ENCODE measurements at regions not wholly inside any gene's neighbourhood (a gene's known extent, or its start where the extent isn't known, plus 50 kb on each side); places are given as distances from the start of the nearest gene placed in this dataset.
A peak's percentile ranks its signal among the peaks of the same experiment; 100 is the strongest.

GRCh38 chr2:71802556-71802955 lies 345.1 kb downstream of the CYP26B1 start:
- DNase-seq (no peak), ATAC-seq (no peak)
- no peaks in the 10 kb centered on the region for H3K36me3 ChIP-seq
- H3K4me3 ChIP-seq, result no peak overlapping the region
- no peak for TF ChIP-seq CTCF (IDR thresholded peaks at IDR 0.05)
- H3K4me1 ChIP-seq, result peaks cover 0 to 15% (median 0%) of the 10 kb centered on the region in 9 donors
- intact Hi-C loops (cut with DNase I), result loop anchor here in 9 of 10 donors (1.0 to 10.0 kb wide), 11 partner anchors 72 to 772 kb away; partner anchors contain the start of gene CYP26B1 (in 1 of the 9)
- H3K27me3 ChIP-seq, result no peaks in the 10 kb centered on the region
- no peaks in the 10 kb centered on the region for H3K9me3 ChIP-seq
- 85 to 97% methylated on average over 3 of the region's 3 CpGs for WGBS, 2 donors
- no peak overlapping the region for H3K27ac ChIP-seq

- 51 to 55% methylated on average over 8 of the region's 8 CpGs for WGBS, 2 donors
- Histone ChIP-seq H3K4me3 (no peak overlapping the region), H3K4me1 (peaks cover 0 to 15% (median 0%) of the 10 kb centered on the region in 9 donors), H3K27me3 (no peaks in the 10 kb centered on the region), H3K36me3 (no peaks in the 10 kb centered on the region), H3K27ac (no peak overlapping the region), H3K9me3 (no peaks in the 10 kb centered on the region)
- TF ChIP-seq CTCF (IDR thresholded peaks at IDR 0.05), result peak; percentile 38 to 76 (median 64)
- DNase-seq, result peak; percentile 67 to 68
- ATAC-seq, result peak; percentile 57 to 78 (median 75)
- intact Hi-C loops (cut with DNase I), result loop anchor here in 9 of 10 donors (1.0 to 10.0 kb wide), 11 partner anchors 73 to 773 kb away; partner anchors contain the start of gene CYP26B1 (in 1 of the 9)
These were observed 345.7 kb downstream of the CYP26B1 start for GRCh38 chr2:71801969-71802368.

- Histone ChIP-seq H3K4me3 (no peak overlapping the region), H3K36me3 (no peaks in the 10 kb centered on the region), H3K9me3 (no peaks in the 10 kb centered on the region), H3K4me1 (peaks cover 0 to 15% (median 0%) of the 10 kb centered on the region in 9 donors), H3K27me3 (no peaks in the 10 kb centered on the region), H3K27ac (no peak overlapping the region)
- 60 to 65% methylated on average over 3 of the region's 3 CpGs for WGBS, 2 donors
- intact Hi-C loops (cut with DNase I), result loop anchor here in 9 of 10 donors (5.0 to 10.0 kb wide), 9 partner anchors 73 to 773 kb away; partner anchors contain the start of gene CYP26B1 (in 1 of the 9)
- TF ChIP-seq CTCF (IDR thresholded peaks at IDR 0.05), result no peak
- ATAC-seq, result peak in 1 of 8 donors; percentile 8
- no peak for DNase-seq
These were observed 346.1 kb downstream of the CYP26B1 start for GRCh38 chr2:71801556-71801955.

- Histone ChIP-seq H3K4me3 (no peak overlapping the region), H3K9me3 (no peaks in the 10 kb centered on the region), H3K36me3 (no peaks in the 10 kb centered on the region), H3K27me3 (no peaks in the 10 kb centered on the region), H3K27ac (no peak overlapping the region), H3K4me1 (peaks cover 0 to 20% (median 5%) of the 10 kb centered on the region in 9 donors)
- TF ChIP-seq CTCF (IDR thresholded peaks at IDR 0.05), result no peak
- intact Hi-C loops (cut with DNase I), result loop anchor here in 9 of 10 donors (5.0 to 10.0 kb wide), 9 partner anchors 74 to 774 kb away; partner anchors contain the start of gene CYP26B1 (in 1 of the 9)
- WGBS, 2 donors, result 80 to 88% methylated on average over 1 of the region's 1 CpG
- no peak for DNase-seq
- no peak for ATAC-seq
These were observed 346.8 kb downstream of the CYP26B1 start for GRCh38 chr2:71800851-71801250.
